ENCODE measurements at regions not wholly inside any gene's neighbourhood (a gene's known extent, or its start where the extent isn't known, plus 50 kb on each side); places are given as distances from the start of the nearest gene placed in this dataset.
"Not testable (repeated sequence)": the region's sequence is repeated elsewhere in the genome, so short reads cannot be mapped to it uniquely, and the experiment has no call there.

DNA sequence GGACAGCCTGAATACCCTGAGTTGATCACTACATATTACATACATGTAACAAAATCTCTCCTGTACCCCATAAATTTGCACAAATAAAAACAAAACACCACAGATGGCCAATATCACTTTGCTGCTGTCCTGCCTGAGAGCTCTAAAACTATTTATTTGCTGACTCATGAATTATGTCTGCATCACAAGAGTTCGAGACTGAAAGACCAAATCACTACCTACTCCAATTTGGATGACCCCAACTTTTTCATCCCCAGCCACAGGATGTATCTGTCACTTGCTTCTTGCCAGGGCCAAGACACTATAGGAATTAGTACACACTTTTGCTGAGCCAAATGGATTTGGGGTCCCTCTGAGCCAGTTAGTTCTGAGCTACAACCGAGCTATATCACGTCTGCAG, 409.7 kb upstream of the NFE2L3 start:
- no peak overlapping the region for H3K4me3 ChIP-seq (ENCODE audit: low read depth, low read length)
- no peak for DNase-seq (ENCODE audit: low read depth)
- no peak for TF ChIP-seq CTCF (conservative IDR thresholded peaks at IDR 0.05; ENCODE audit: low read depth, low read length)

- DNase-seq (ENCODE audit: low read depth); H3K4me3 ChIP-seq (ENCODE audit: low read depth, low read length): not testable (repeated sequence)
Observed at GRCh38 chr7:25743670-25744451, 408.1 kb upstream of the NFE2L3 start.

DNA sequence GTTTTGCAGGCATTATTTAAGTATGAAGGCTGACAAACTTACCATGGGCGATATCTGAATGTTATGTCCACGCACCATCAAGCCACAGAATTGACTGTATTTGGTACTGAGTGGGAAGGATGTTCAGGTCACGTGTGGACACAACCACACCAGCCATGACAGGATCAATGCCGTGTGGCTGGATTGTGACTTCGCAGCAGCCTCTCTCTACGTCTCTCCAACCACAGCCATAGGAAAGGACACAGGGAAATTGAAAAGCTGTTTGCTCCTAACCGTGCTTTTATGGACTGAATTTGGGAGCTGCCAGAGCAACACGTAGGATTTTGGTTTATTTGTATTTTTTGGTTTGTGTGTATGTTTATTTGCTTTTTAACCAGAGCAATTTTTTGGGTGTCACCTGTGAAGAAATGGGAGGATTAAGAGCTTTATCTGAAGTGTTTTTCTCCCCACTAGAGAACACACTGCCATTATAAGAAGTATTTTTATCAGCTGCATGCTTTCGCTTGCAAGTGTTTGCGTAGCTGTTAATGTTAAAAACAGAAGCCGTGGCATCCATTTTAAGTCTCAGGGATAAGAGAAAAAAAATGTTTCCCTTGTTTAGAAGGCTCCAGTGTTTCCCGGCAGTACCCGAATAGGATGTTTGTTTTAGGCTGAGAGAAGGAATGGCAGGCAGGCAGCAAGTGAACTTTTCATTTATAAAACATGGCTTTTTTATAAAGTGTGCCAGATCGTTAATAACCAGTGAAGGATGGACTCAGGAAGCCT, 401.1 kb upstream of the NFE2L3 start:
- H3K4me3 ChIP-seq (ENCODE audit: low read depth, low read length) = no peak overlapping the region
- DNase-seq (ENCODE audit: low read depth) = peak; percentile 13
- no peak for TF ChIP-seq CTCF (conservative IDR thresholded peaks at IDR 0.05; ENCODE audit: low read depth, low read length)

DNA sequence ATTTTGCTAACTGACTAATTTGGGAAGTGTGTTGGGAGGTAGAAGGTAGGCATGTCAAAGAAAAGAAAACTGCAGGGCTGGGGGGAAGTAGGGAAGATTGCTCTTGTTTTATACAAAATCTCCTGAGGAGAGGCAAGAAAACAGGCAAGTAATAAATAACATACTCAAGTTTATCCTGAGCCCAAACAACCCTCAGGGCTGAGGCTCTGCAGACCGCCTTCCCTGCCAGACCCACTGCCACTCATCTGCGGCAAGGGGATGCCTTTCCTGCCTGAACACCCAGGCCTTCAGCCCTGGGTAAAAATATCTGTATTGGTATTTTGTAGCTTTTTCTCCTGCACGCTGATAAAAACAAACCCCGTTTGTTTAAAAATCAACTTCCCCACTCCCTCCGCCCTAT, 399.8 kb upstream of the NFE2L3 start:
- no peak for DNase-seq (ENCODE audit: low read depth)
- H3K4me3 ChIP-seq (ENCODE audit: low read depth, low read length) = no peak overlapping the region
- no peak for TF ChIP-seq CTCF (conservative IDR thresholded peaks at IDR 0.05; ENCODE audit: low read depth, low read length)

DNA sequence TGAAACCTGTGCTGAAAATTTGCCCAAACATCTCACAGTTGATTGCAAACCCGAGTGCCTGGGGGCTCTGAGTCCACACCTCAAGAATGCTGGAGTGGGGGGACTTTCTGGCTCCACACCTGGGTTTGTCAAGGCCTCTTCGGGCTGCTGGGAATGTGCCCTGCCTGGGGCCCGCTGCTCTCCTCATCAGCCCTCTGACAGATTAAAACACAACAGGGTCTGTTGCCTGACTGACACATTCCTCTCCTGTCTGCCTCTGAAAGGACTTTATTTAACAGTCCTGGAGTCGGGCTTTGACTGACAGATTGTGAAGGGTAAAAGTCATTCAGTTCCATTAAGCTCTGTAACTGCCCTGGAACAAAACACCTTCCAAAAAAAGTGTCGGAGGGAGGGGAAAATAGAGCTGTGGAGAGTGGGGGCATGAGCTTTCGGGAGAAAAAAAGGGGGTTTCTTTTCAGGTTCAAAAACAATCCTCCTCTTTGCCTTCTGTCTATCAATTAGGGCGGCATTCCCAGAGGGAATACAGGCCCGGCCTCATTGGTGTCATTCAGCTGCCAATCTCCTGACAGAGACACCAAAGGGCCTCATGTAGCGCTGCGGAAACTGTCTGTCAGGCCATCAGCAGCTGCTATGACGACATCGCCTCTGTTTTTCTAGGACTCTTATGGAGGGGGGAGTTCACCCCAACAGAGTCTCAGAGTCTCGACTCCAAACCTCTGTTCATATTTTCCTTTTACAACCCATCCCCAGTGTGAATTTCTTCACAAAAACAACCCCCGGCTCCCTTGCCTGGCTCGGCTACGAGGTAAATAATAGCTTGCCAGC, 398.8 kb upstream of the NFE2L3 start:
- no peak for DNase-seq (ENCODE audit: low read depth)

GRCh38 chr7:25753837-25754236, 398.2 kb upstream of the NFE2L3 start:
- TF ChIP-seq CTCF (conservative IDR thresholded peaks at IDR 0.05; ENCODE audit: low read depth, low read length) = no peak
- DNase-seq (ENCODE audit: low read depth) = no peak
- H3K4me3 ChIP-seq (ENCODE audit: low read depth, low read length) = no peak overlapping the region

More for the DNA sequence above, 398.8 kb upstream of the NFE2L3 start:
- TF ChIP-seq CTCF (conservative IDR thresholded peaks at IDR 0.05; ENCODE audit: low read depth, low read length) = no peak
- no peak overlapping the region for H3K4me3 ChIP-seq (ENCODE audit: low read depth, low read length)

GRCh38 chr7:25754333-25754732, 397.7 kb upstream of the NFE2L3 start:
- no peak for DNase-seq (ENCODE audit: low read depth)
- no peak overlapping the region for H3K4me3 ChIP-seq (ENCODE audit: low read depth, low read length)
- TF ChIP-seq CTCF (conservative IDR thresholded peaks at IDR 0.05; ENCODE audit: low read depth, low read length) = no peak

Measured in choroid plexus epithelial cell (primary cell).